RWPE2 (cell line): ENCODE measurements at regions not wholly inside any gene's neighbourhood (a gene's known extent, or its start where the extent isn't known, plus 50 kb on each side); places are given as distances from the start of the nearest gene placed in this dataset.

Experiments used
- ATAC-seq: fragments of 200-7000 bp; cut with Tn5 transposase; 3 replicates; pipeline ENCODE4 v1.9.1; 2021; ENCODE audit warnings: low read depth
- DNase-seq: peaks from one replicate; pipeline ENCODE4 v3.0.0-alpha.2; 2020; ENCODE audit warnings: low spot score
- H3K27ac ChIP-seq: fragments of 450-650 bp; 2 replicates; pipeline ENCODE4 v1.5.1; 2017; ENCODE audit warnings: mild to moderate bottlenecking; ENCODE audit not compliant: poor library complexity, severe bottlenecking
- H3K27me3 ChIP-seq: fragments of 250-450 bp; sonication (Bioruptor Pico); 2 replicates; pipeline ENCODE4 v1.5.1; 2021; ENCODE audit warnings: mild to moderate bottlenecking, moderate library complexity; ENCODE audit not compliant: insufficient read depth, poor library complexity, severe bottlenecking
- H3K36me3 ChIP-seq: fragments of 250-450 bp; sonication (Bioruptor Pico); 2 replicates; pipeline ENCODE4 v1.5.1; 2020; ENCODE audit warnings: low read depth, mild to moderate bottlenecking, moderate library complexity
- H3K4me1 ChIP-seq: fragments of 250-450 bp; sonication (Bioruptor Pico); 2 replicates; pipeline ENCODE4 v1.5.1; 2021; ENCODE audit warnings: mild to moderate bottlenecking, moderate library complexity; ENCODE audit not compliant: insufficient read depth, poor library complexity, severe bottlenecking
- H3K4me3 ChIP-seq: fragments of 250-450 bp; sonication (Bioruptor Pico); 2 replicates; pipeline ENCODE4 v1.5.1; 2021; ENCODE audit warnings: mild to moderate bottlenecking, moderate library complexity; ENCODE audit not compliant: severe bottlenecking
- H3K9me3 ChIP-seq: fragments of 250-450 bp; sonication (Bioruptor Pico); 2 replicates; pipeline ENCODE4 v1.5.1; 2021; ENCODE audit warnings: mild to moderate bottlenecking, moderate library complexity; ENCODE audit not compliant: severe bottlenecking
- CTCF ChIP-seq: fragments of 450-650 bp; IDR thresholded peaks from one replicate; pipeline ENCODE4 v1.5.1; 2017; ENCODE audit warnings: mild to moderate bottlenecking, moderate library complexity; ENCODE audit not compliant: poor library complexity, severe bottlenecking

- DNase-seq (no peak), ATAC-seq (no peak)
- no peaks in the 10 kb centered on the region for H3K4me1 ChIP-seq
- H3K9me3 ChIP-seq, result no peaks in the 10 kb centered on the region
- no peaks in the 10 kb centered on the region for H3K36me3 ChIP-seq
- no peaks in the 10 kb centered on the region for H3K27me3 ChIP-seq
- H3K4me3 ChIP-seq, result no peak overlapping the region
- H3K27ac ChIP-seq, result no peak overlapping the region
- no peak for TF ChIP-seq CTCF
Measured at GRCh38 chr4:120472447-120473131, 405.9 kb upstream of the MAD2L1 start.

GRCh38 chr4:120466429-120466828 lies 399.8 kb upstream of the MAD2L1 start:
- TF ChIP-seq CTCF, result no peak
- no peaks in the 10 kb centered on the region for H3K9me3 ChIP-seq
- DNase-seq, result no peak
- no peaks in the 10 kb centered on the region for H3K36me3 ChIP-seq
- H3K27me3 ChIP-seq, result no peaks in the 10 kb centered on the region
- H3K27ac ChIP-seq, result no peak overlapping the region
- H3K4me3 ChIP-seq, result no peak overlapping the region
- ATAC-seq, result no peak
- H3K4me1 ChIP-seq, result no peaks in the 10 kb centered on the region

- H3K9me3 ChIP-seq, result no peaks in the 10 kb centered on the region
- DNase-seq (no peak), ATAC-seq (no peak)
- no peaks in the 10 kb centered on the region for H3K36me3 ChIP-seq
- TF ChIP-seq CTCF, result no peak
- no peaks in the 10 kb centered on the region for H3K27me3 ChIP-seq
- H3K4me1 ChIP-seq, result no peaks in the 10 kb centered on the region
- H3K27ac ChIP-seq, result no peak overlapping the region
- no peak overlapping the region for H3K4me3 ChIP-seq
Measured at GRCh38 chr4:120454788-120455187, 388.1 kb upstream of the MAD2L1 start.

- no peaks in the 10 kb centered on the region for H3K36me3 ChIP-seq
- H3K4me1 ChIP-seq, result no peaks in the 10 kb centered on the region
- ATAC-seq, result no peak
- no peak overlapping the region for H3K4me3 ChIP-seq
- TF ChIP-seq CTCF, result no peak
- DNase-seq, result no peak
- H3K9me3 ChIP-seq, result no peaks in the 10 kb centered on the region
- H3K27me3 ChIP-seq, result no peaks in the 10 kb centered on the region
- H3K27ac ChIP-seq, result no peak overlapping the region
Measured at GRCh38 chr4:120452536-120452935, 385.9 kb upstream of the MAD2L1 start.

GRCh38 chr4:120452001-120452400 lies 385.4 kb upstream of the MAD2L1 start:
- no peaks in the 10 kb centered on the region for H3K36me3 ChIP-seq
- TF ChIP-seq CTCF, result no peak
- H3K4me1 ChIP-seq, result no peaks in the 10 kb centered on the region
- no peak overlapping the region for H3K4me3 ChIP-seq
- H3K27ac ChIP-seq, result no peak overlapping the region
- no peaks in the 10 kb centered on the region for H3K27me3 ChIP-seq
- H3K9me3 ChIP-seq, result no peaks in the 10 kb centered on the region
- DNase-seq, result no peak
- ATAC-seq, result no peak
